Smooth muscle cell of the brain vasculature (primary cell): ENCODE measurements at regions not wholly inside any gene's neighbourhood (a gene's known extent, or its start where the extent isn't known, plus 50 kb on each side); places are given as distances from the start of the nearest gene placed in this dataset.
"Not testable (repeated sequence)": the region's sequence is repeated elsewhere in the genome, so short reads cannot be mapped to it uniquely, and the experiment has no call there.

Source experiments
- DNase-seq: peaks from one replicate; pipeline ENCODE4 v3.0.0-alpha.2; 2012; ENCODE audit warnings: low read depth, low spot score

DNA sequence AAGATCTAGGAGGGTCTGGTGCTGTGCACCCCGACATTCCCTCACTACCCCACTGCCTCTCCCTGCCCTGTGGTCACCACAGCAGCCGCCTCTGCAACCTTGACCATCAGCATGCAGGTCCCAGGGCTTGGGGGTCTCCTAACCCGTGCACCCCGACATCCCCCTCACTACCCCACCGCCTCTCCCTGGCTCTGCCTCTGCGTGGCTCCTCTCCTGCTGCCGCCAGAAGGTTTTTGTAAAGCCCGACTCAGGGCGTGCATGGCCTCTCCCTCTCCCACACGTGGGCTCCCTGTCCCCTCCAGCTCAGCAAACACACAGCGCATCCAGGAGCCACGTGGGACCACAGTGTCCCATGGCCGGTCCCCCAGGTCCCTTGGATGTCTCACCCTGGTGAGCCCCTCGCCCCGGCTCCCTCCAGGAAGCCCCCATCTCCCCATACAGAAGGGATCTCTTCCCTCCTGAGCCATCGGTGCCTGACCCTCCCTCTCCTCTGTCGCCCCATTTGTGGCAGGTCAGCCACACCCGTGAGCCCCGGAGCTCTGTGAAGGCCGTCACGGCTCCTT is 112.5 kb upstream of the LPCAT1 start:
- not testable (repeated sequence) for DNase-seq

- not testable (repeated sequence) for DNase-seq
Measured at GRCh38 chr5:1635477-1635876, 111.7 kb upstream of the LPCAT1 start.

- no peak for DNase-seq
Measured at GRCh38 chr5:1634337-1634661, 110.5 kb upstream of the LPCAT1 start.

- DNase-seq, result no peak
Measured at GRCh38 chr5:1633605-1634336, 110.0 kb upstream of the LPCAT1 start.

GRCh38 chr5:1631004-1631403 is 107.2 kb upstream of the LPCAT1 start:
- DNase-seq, result not testable (repeated sequence)

- not testable (repeated sequence) for DNase-seq
Measured at GRCh38 chr5:1626397-1626796, 102.6 kb upstream of the LPCAT1 start.

GRCh38 chr5:1619531-1619930 is 95.8 kb upstream of the LPCAT1 start:
- DNase-seq, result not testable (repeated sequence)

DNA sequence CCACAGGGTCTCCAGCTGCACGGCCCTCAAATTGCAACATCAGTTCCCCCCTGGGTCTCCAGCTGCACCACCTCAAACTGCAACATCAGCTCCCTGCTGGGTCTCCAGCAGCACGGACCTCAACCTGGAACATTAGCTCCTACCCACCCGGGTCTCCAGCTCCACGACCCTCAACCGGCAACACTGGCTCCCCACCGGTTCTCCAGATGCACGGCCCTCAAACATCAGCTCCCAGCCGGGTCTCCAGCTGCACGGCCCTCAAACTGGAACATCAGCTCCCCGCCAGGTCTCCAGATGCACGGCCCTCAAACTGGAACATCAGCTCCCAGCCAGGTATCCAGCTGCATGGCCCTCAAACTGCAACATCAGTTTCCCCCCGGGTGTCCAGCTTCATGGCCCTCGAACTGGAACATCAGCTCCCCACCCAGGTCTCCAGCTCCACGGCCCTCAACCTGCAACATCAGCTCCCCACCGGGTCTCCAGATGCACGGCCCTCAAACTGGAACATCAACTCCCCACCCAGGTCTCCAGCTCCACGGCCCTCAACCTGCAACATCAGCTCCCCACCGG is 94.6 kb upstream of the LPCAT1 start:
- not testable (repeated sequence) for DNase-seq

- DNase-seq, result not testable (repeated sequence)
Measured at GRCh38 chr5:1617236-1617755, 93.5 kb upstream of the LPCAT1 start.

DNA sequence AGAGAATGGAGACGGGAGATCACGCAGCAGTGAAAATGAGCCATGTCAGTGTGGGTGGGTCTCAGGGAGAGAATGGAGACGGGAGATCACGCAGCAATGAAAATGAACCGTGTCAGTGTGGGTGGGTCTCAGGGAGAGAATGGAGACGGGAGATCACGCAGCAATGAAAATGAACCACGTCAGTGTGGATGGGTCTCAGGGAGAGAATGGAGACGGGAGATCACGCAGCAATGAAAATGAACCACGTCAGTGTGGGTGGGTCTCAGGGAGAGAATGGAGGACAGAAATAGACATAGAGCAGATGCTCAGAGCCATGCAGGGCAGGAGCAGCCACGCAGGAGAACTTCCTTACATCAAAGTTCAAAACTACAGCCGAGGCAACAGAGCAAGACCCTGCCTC is 89.8 kb upstream of the LPCAT1 start:
- DNase-seq, result not testable (repeated sequence)

- not testable (repeated sequence) for DNase-seq
Measured at GRCh38 chr5:1610526-1610925, 86.8 kb upstream of the LPCAT1 start.

GRCh38 chr5:1609111-1609510 is 85.4 kb upstream of the LPCAT1 start:
- not testable (repeated sequence) for DNase-seq

DNA sequence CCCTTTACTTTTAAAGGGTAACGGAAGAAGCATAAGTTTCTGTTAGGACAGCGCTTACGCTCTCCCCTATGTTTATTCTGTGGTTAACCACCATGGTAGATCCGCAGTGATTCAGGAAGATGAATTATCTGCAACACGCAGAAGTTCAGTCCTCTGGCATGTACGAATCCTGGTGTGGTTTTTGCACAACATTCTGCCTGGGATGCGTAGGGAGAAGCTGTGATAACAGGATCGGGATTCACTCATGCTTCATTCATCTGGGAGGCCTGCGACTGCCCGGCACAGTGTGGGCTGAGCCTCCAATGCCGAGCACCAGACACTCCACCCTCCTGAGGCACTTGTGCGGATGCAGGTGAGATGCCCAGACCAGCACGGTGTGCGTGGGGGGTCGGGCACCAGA is 84.6 kb upstream of the LPCAT1 start:
- DNase-seq, result peak; percentile 6

- not testable (repeated sequence) for DNase-seq
Measured at GRCh38 chr5:1606951-1607350, 83.2 kb upstream of the LPCAT1 start.

GRCh38 chr5:1603916-1604315 is 80.2 kb upstream of the LPCAT1 start:
- not testable (repeated sequence) for DNase-seq

- DNase-seq, result not testable (repeated sequence)
Measured at GRCh38 chr5:1601565-1601964, 77.8 kb upstream of the LPCAT1 start.

DNA sequence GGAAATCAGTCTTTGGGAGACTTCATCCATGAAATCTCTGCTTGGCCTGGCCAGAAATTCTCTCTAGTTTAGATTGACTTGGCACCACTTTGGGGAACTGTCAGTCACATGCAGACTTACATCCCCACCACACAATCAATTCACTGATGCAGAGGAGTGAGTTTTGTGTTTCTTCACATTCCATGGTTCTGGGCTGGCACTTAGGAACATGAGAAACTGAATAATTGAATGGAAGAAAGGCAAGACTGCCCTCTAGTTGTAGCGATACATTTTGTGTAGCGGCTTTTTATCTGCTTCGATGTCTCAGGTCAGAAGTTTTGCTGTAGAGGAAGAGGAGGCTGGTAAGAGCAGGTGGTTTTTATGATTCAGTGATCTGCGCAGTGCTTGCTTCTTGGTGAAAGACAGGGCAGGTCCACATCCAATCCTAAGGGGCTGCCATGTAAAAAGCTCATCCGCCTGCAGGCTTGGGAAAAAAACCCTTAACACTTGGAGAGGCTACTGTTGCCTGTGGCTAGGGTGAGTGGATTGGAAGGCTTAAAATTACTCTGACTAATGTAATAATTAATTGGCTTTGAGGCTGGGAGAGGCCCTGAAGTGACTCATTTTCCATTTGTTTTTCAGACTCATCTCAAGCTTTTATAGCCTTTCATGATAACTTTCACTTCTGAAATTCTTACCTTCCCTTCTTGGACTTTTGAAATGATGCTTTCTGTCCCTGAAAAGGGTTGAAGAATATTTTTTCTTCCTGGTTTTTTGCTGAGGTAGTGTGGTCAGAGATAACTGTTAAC is 75.4 kb upstream of the LPCAT1 start:
- not testable (repeated sequence) for DNase-seq

DNA sequence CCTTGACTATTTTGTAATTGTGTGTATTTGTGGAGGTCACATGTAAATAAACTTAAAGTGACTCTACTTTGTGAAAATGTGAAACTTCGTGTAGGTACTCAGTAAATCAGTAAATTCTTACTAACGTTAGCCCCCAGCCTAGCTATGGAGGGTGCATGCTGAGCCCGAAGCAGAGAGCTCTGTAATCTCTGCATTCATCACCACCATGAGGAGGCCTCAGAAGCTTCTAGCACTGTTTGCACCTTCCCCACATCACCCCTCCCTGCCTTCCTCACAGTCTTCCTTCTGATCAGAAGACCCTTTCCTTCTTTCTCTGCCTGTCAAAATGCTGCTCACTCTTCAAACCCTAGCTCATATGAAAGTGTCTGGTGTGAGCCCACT is 73.3 kb upstream of the LPCAT1 start:
- not testable (repeated sequence) for DNase-seq

DNA sequence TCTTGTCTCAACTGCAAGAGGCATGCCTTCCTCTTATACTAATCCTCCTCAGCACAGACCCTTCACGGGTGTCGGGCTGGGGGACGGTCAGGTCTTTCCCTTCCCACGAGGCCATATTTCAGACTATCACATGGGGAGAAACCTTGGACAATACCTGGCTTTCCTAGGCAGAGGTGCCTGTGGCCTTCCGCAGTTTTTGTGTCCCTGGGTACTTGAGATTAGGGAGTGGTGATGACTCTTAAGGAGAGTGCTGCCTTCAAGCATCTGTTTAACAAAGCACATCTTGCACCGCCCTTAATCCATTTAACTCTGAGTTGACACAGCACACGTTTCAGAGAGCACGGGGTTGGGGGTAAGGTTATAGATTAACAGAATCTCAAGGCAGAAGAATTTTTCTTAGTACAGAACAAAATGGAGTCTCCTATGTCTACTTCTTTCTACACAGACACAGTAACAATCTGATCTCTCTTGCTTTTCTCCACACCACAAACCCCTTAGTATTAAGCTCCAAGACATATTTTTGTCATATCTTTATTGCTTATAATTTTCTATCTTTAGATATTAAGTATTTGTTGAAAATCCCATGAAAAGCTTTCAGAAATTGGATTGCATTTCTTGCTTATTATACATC is 72.8 kb upstream of the LPCAT1 start:
- not testable (repeated sequence) for DNase-seq

DNA sequence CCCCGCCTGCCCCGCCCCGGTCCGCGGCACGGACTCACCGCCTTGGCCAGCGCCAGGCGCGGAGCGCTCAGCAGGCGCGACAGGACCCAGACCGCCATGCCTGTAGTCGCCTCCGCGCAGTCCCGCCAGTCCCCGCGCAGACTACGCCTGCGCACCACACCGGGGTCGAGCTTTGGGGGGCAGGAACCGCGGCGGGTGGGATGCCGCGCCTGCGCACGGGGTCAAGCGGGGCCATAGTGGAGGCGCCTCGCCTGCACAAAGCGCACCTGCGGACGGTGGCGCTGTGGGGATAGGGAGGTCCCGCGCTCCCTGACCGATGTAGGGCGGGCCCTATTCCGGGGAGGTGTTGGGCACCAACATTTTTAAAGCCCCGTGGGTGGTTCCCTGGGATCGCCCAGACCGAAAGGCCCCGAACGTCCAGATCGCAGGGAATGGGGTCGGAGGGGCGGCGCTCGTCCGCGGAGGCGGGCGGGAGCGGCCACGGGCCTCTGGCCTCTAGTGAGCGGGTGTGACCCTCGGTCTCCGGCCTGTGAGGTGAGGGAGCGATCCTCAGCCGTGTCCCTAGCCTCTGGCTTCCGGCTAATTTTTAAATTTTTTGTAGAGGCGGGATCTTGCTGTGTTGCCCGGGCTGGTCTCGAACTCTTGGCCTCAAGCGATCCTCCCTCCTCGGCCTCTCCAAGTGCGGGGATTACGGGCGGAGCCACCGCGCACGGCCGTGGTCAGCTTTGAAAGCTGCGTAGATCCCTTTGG is 70.8 kb upstream of the LPCAT1 start:
- DNase-seq, result no peak

GRCh38 chr5:1593903-1594356 is 70.2 kb upstream of the LPCAT1 start:
- no peak for DNase-seq
